ENCODE measurements at regions not wholly inside any gene's neighbourhood (a gene's known extent, or its start where the extent isn't known, plus 50 kb on each side); places are given as distances from the start of the nearest gene placed in this dataset.

DNA sequence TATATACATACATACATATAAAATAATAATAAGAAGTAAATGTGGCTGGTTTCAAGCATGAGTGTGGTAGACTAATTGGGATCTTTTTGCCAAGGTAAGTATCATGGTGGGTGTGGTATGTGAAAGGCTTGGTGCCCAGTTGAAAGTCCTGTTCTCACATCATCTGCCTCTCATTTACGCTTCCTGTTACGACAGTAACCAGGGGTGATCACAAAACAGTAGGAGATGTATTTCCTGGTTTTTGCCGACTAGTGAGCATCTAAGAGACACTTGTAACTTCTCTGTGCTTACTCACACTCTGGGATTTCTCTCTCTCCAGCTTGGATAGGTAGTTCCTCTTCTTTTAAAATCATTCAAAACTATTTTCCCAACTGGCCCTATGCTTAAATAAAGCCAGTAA is 1028.3 kb upstream of the NR2F2 start:
- TF ChIP-seq XBP1 (CRISPR knock-in tag; IDR thresholded peaks at IDR 0.05) (no peak), ELF3 (CRISPR knock-in tag; IDR thresholded peaks at IDR 0.05) (no peak), MYNN (CRISPR knock-in tag; IDR thresholded peaks at IDR 0.05; ENCODE audit: low read depth) (no peak), ZNF777 (CRISPR knock-in tag; IDR thresholded peaks at IDR 0.05) (no peak), ZBTB20 (CRISPR knock-in tag; IDR thresholded peaks at IDR 0.05; ENCODE audit: borderline replicate concordance, low read depth) (no peak), CBFB (CRISPR knock-in tag; IDR thresholded peaks at IDR 0.05) (no peak), SETDB1 (CRISPR knock-in tag; IDR thresholded peaks at IDR 0.05; ENCODE audit: borderline replicate concordance) (no peak), EP300 (IDR thresholded peaks at IDR 0.05; ENCODE audit: low read depth in 2 of 2, low read length in 2 of 2) (no peak), EP300 (CRISPR knock-in tag; IDR thresholded peaks at IDR 0.05; ENCODE audit: borderline replicate concordance) (no peak)
- TF ChIP-seq, protein P1, sequence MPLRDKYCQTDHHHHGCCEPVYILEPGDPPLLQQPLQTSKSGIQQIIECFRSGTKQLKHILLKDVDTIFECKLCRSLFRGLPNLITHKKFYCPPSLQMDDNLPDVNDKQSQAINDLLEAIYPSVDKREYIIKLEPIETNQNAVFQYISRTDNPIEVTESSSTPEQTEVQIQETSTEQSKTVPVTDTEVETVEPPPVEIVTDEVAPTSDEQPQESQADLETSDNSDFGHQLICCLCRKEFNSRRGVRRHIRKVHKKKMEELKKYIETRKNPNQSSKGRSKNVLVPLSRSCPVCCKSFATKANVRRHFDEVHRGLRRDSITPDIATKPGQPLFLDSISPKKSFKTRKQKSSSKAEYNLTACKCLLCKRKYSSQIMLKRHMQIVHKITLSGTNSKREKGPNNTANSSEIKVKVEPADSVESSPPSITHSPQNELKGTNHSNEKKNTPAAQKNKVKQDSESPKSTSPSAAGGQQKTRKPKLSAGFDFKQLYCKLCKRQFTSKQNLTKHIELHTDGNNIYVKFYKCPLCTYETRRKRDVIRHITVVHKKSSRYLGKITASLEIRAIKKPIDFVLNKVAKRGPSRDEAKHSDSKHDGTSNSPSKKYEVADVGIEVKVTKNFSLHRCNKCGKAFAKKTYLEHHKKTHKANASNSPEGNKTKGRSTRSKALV (CRISPR knock-in tag; IDR thresholded peaks at IDR 0.05): no peak
